ENCODE measurements at regions not wholly inside any gene's neighbourhood (a gene's known extent, or its start where the extent isn't known, plus 50 kb on each side); places are given as distances from the start of the nearest gene placed in this dataset.

- Histone ChIP-seq H3K27ac (ENCODE audit: low read depth in 1 of 2, low read length in 2 of 2) (no peak overlapping the region), H3K9me3 (ENCODE audit: control insufficient read depth in 4 of 4, low read length in 3 of 4) (no peaks in the 10 kb centered on the region), H3K36me3 (ENCODE audit: control insufficient read depth in 4 of 4, insufficient read depth in 3 of 4, low read depth in 1 of 4, low read length in 3 of 4) (no peaks in the 10 kb centered on the region), H3K27me3 (ENCODE audit: control insufficient read depth in 4 of 4, insufficient read depth in 4 of 4, low read length in 3 of 4) (no peaks in the 10 kb centered on the region), H3K4me3 (ENCODE audit: low read depth in 1 of 3, low read length in 3 of 3) (no peak overlapping the region), H3K9ac (ENCODE audit: low read depth in 1 of 2, low read length in 2 of 2) (no peak overlapping the region), H3K4me1 (ENCODE audit: control insufficient read depth in 4 of 4, insufficient read depth in 4 of 4, low read length in 3 of 4) (no peaks in the 10 kb centered on the region)
- TF ChIP-seq TAF1 (conservative IDR thresholded peaks at IDR 0.05): no peak
- no peak for TF ChIP-seq REST (IDR thresholded peaks at IDR 0.05)
- no peak for TF ChIP-seq YY1 (IDR thresholded peaks at IDR 0.05)
- no peak for TF ChIP-seq SP1 (IDR thresholded peaks at IDR 0.05)
- no peak for TF ChIP-seq CTCF (IDR thresholded peaks at IDR 0.05; ENCODE audit: low read depth, low read length, missing input control)
- no peak for TF ChIP-seq RXRA (IDR thresholded peaks at IDR 0.05)
- TF ChIP-seq JUND (IDR thresholded peaks at IDR 0.05): no peak
- no peak for TF ChIP-seq EGR1 (IDR thresholded peaks at IDR 0.05; ENCODE audit: low read depth in 2 of 2)
- TF ChIP-seq ATF3 (IDR thresholded peaks at IDR 0.05): no peak
- TF ChIP-seq ZBTB33 (IDR thresholded peaks at IDR 0.05): no peak
- no peak for TF ChIP-seq HNF4A (conservative IDR thresholded peaks at IDR 0.05)
- TF ChIP-seq MAX (IDR thresholded peaks at IDR 0.05): no peak
- no peak for TF ChIP-seq FOXA2 (IDR thresholded peaks at IDR 0.05)
- TF ChIP-seq HNF4G (IDR thresholded peaks at IDR 0.05): no peak
- TF ChIP-seq FOXA1 (IDR thresholded peaks at IDR 0.05): no peak
- no peak for TF ChIP-seq GABPA (IDR thresholded peaks at IDR 0.05 in 1 of 2, conservative IDR thresholded peaks at IDR 0.05 in 1 of 2)
- TF ChIP-seq NR2F2 (IDR thresholded peaks at IDR 0.05): no peak
- TF ChIP-seq RAD21 (IDR thresholded peaks at IDR 0.05): no peak
- no peak for DNase-seq (ENCODE audit: low spot score)
- WGBS: 89% methylated on average over 1 of the region's 1 CpG
Observed at GRCh38 chr4:23441530-23442069, 448.2 kb downstream of the PPARGC1A start.
